HepG2 (cell line): ENCODE measurements at regions not wholly inside any gene's neighbourhood (a gene's known extent, or its start where the extent isn't known, plus 50 kb on each side); places are given as distances from the start of the nearest gene placed in this dataset.

Source experiments
- ATAC-seq: fragments of 200-7000 bp; cut with Tn5 transposase; 3 replicates; pipeline ENCODE4 v1.9.1; 2020; ENCODE audit warnings: mild to moderate bottlenecking, moderate library complexity
- BruUV-seq: library from RNA; stranded (reverse); fragments of 400-500 nt; replicated peaks from 2 replicates; lab custom pipeline; 2021; lab: Mats Ljungman, UMichigan
- CTCF ChIA-PET: fragments of 300-600 bp; formaldehyde crosslinking; extraction: SDS; loops from one replicate; lab custom pipeline; 2021; ENCODE audit warnings: low total read pairs, inconsistent platforms, low intra/inter-chr PET ratio; lab: Yijun Ruan, JAX
- POLR2A ChIA-PET: fragments of 350-600 bp; sonication (Branson Sonifier 250); formaldehyde crosslinking; loops from one replicate; lab custom pipeline; 2020; ENCODE audit warnings: antibody characterized with exemption, inconsistent platforms; lab: Yijun Ruan, JAX
- DNase-seq: peaks from one replicate; pipeline ENCODE4 v3.0.0-alpha.2; 2015; ENCODE audit warnings: low spot score
- FAIRE-seq: peaks from 3 replicates; lab custom pipeline; 2011; peaks lifted over from hg19 to GRCh38; lab: Jason Lieb, UNC
- H2AFZ ChIP-seq: one replicate; pipeline ENCODE4 v1.6.1; 2011; ENCODE audit warnings: low read length, inconsistent platforms
- H3K27ac ChIP-seq: fragments of 300-600 bp; 3 replicates; pipeline ENCODE4 v1.8.0; 2011; ENCODE audit warnings: mixed run types, mild to moderate bottlenecking, mixed read lengths, low read length, inconsistent platforms; ENCODE audit not compliant: insufficient read depth; ENCODE audit errors: extremely low read length
- H3K27me3 ChIP-seq, 2 experiments: fragments of 200-600 bp in 1 of 2; 2 replicates in 1 of 2; 3 replicates in 1 of 2; pipeline versions ENCODE4 v1.6.0 to v1.8.0; 2011; ENCODE audit warnings: low read length in 2 of 2, mild to moderate bottlenecking in 2 of 2, moderate library complexity in 2 of 2, inconsistent platforms in 1 of 2; ENCODE audit not compliant: insufficient read depth in 2 of 2, control insufficient read depth in 1 of 2
- H3K36me3 ChIP-seq, 2 experiments: fragments of 200-600 bp in 1 of 2; replicated peaks in 1 of 2; 2 replicates in 1 of 2; 3 replicates in 1 of 2; pipeline versions ENCODE4 v1.5.1 to v1.8.0; 2011; ENCODE audit warnings: low read length in 2 of 2, inconsistent platforms in 1 of 2; ENCODE audit not compliant: insufficient read depth in 2 of 2, control insufficient read depth in 1 of 2
- H3K4me1 ChIP-seq: 2 replicates; pipeline ENCODE4 v1.5.1; 2012; ENCODE audit warnings: low read length, inconsistent platforms; ENCODE audit not compliant: insufficient read depth
- H3K4me2 ChIP-seq: 2 replicates; pipeline ENCODE4 v1.6.0; 2011; ENCODE audit warnings: low read depth, low read length, inconsistent platforms
- H3K4me3 ChIP-seq, 3 experiments: fragments of 200-600 bp in 1 of 3; sonication (generic), shearing (Covaris generic) in 1 of 3; replicated peaks in 1 of 3; 2 replicates each; pipeline ENCODE4 v1.5.1; 2011 to 2016; ENCODE audit warnings: low read length in 3 of 3, inconsistent platforms in 2 of 3, low read depth in 2 of 3, mild to moderate bottlenecking in 2 of 3, control low read depth in 1 of 3, mixed read lengths in 1 of 3; ENCODE audit not compliant: insufficient read depth in 1 of 3
- H3K79me2 ChIP-seq: one replicate; pipeline ENCODE4 v1.6.1; 2011; ENCODE audit warnings: low read length, inconsistent platforms; ENCODE audit not compliant: insufficient read depth
- H3K9ac ChIP-seq: 2 replicates; pipeline ENCODE4 v1.6.0; 2011; ENCODE audit warnings: mild to moderate bottlenecking, low read depth, low read length, inconsistent platforms; ENCODE audit not compliant: insufficient read depth
- H3K9me3 ChIP-seq: 2 replicates; pipeline ENCODE4 v1.5.1; 2012; ENCODE audit warnings: mild to moderate bottlenecking, low read length
- H4K20me1 ChIP-seq: 2 replicates; pipeline ENCODE4 v1.6.0; 2011; ENCODE audit warnings: inconsistent platforms, mild to moderate bottlenecking, low read length, moderate library complexity; ENCODE audit not compliant: insufficient read depth
- CENPBD1 ChIP-seq: sonication (generic); formaldehyde crosslinking; IDR thresholded peaks from 2 replicates; pipeline ENCODE4 v1.8.0; 2022; ENCODE audit warnings: missing genetic modification reagents, low read depth, mild to moderate bottlenecking, borderline replicate concordance
- DR1 ChIP-seq: sonication (generic); formaldehyde crosslinking; IDR thresholded peaks from 2 replicates; pipeline ENCODE4 v1.8.0; 2021; ENCODE audit warnings: mild to moderate bottlenecking, missing genetic modification reagents, inconsistent platforms
- KLF12 ChIP-seq: sonication (generic); formaldehyde crosslinking; IDR thresholded peaks from 2 replicates; pipeline ENCODE4 v1.4.0; 2020; ENCODE audit warnings: missing genetic modification reagents, borderline replicate concordance
- KLF13 ChIP-seq: sonication (generic); formaldehyde crosslinking; IDR thresholded peaks from 2 replicates; pipeline ENCODE4 v1.4.0; 2020; ENCODE audit warnings: mild to moderate bottlenecking, missing genetic modification reagents
- MAZ ChIP-seq, 2 experiments: sonication (generic) in 1 of 2; formaldehyde crosslinking in 1 of 2; IDR thresholded peaks; 2 replicates each; pipeline versions ENCODE4 v1.5.0 to v1.6.1; 2012 to 2020; ENCODE audit warnings: low read depth in 2 of 2, mild to moderate bottlenecking in 2 of 2, borderline replicate concordance in 1 of 2, improper control_type of control experiment in 1 of 2, low read length in 1 of 2, missing genetic modification reagents in 1 of 2, moderate library complexity in 1 of 2
- NFIC ChIP-seq: IDR thresholded peaks from 2 replicates; pipeline ENCODE4 v1.6.1; 2012; ENCODE audit warnings: mild to moderate bottlenecking, low read length, inconsistent platforms
- PCBP1 ChIP-seq: fragments of 200-400 bp; formaldehyde crosslinking; IDR thresholded peaks from 2 replicates; pipeline ENCODE4 v1.6.1; 2017; ENCODE audit warnings: mild to moderate bottlenecking, low read depth, low read length, borderline replicate concordance
- SATB2 ChIP-seq: sonication (generic); formaldehyde crosslinking; IDR thresholded peaks from 2 replicates; pipeline ENCODE4 v1.5.0; 2020; ENCODE audit warnings: missing genetic modification reagents
- ZNF292 ChIP-seq: sonication (generic); formaldehyde crosslinking; IDR thresholded peaks from 2 replicates; pipeline ENCODE4 v1.8.1; 2022; ENCODE audit warnings: mild to moderate bottlenecking, low read depth, missing genetic modification reagents, borderline replicate concordance
- ZNF432 ChIP-seq: sonication (generic); formaldehyde crosslinking; IDR thresholded peaks from 2 replicates; pipeline ENCODE4 v1.5.0; 2020; ENCODE audit warnings: missing genetic modification reagents, mild to moderate bottlenecking, borderline replicate concordance
- ZNF512 ChIP-seq: sonication (generic); formaldehyde crosslinking; IDR thresholded peaks from 2 replicates; pipeline ENCODE4 v1.4.0; 2020; ENCODE audit warnings: mild to moderate bottlenecking, missing genetic modification reagents
- ZNF761 ChIP-seq: sonication (generic); formaldehyde crosslinking; conservative IDR thresholded peaks from 2 replicates; pipeline ENCODE4 v1.4.0; 2020; ENCODE audit warnings: mild to moderate bottlenecking, missing genetic modification reagents
- WGBS: methylation state at CpG from one replicate; pipeline ENCODE4 v1.1.6; 2017; ENCODE audit warnings: low lambda C conversion rate; 5-methylcytosine and 5-hydroxymethylcytosine counted together
- in situ Hi-C: cut with HindIII; loops from 2 replicates; pipeline ENCODE4 v1.10.0; 2017; ENCODE audit warnings: low pct_unique_long_range_greater_than_20kb; ENCODE audit not compliant: extremely low pct_ligation_motif_present
- intact Hi-C: fragments of 100-400 bp; cut with micrococcal nuclease; formaldehyde crosslinking; loops from one replicate; pipeline ENCODE4 v1.10.0; 2022; ENCODE audit not compliant: unreplicated experiment
- TF ChIP-seq, protein P1 (sequence below): IDR thresholded peaks from 2 replicates; pipeline ENCODE4 v1.6.1; 2016
- TF ChIP-seq, protein P2 (sequence below): sonication (generic); formaldehyde crosslinking; IDR thresholded peaks from 2 replicates; pipeline ENCODE4 v1.4.0; 2020; ENCODE audit warnings: mild to moderate bottlenecking, missing genetic modification reagents
- TF ChIP-seq, protein P3 (sequence below): sonication (generic); formaldehyde crosslinking; IDR thresholded peaks from 2 replicates; pipeline ENCODE4 v1.5.1; 2020; ENCODE audit warnings: mild to moderate bottlenecking, missing genetic modification reagents, moderate library complexity
- TF ChIP-seq, protein P4 (sequence below): sonication (generic); formaldehyde crosslinking; IDR thresholded peaks from 2 replicates; pipeline ENCODE4 v1.4.0; 2020; ENCODE audit warnings: missing genetic modification reagents

- Histone ChIP-seq H3K4me1 (no peaks in the 10 kb centered on the region), H3K9me3 (no peaks in the 10 kb centered on the region), H3K9ac (no peak overlapping the region), H3K4me3 (no peak overlapping the region), H3K79me2 (no peaks in the 10 kb centered on the region), H2AFZ (no peak overlapping the region), H3K4me2 (no peak overlapping the region)
- intact Hi-C loops: loop anchor here (5.0 kb wide), 1 partner anchor 909 kb away; no protein-coding TSS in a partner anchor
- DNase-seq: no peak
- no TSS peak for BruUV-seq
- WGBS: 32% methylated on average over 4 of the region's 5 CpGs
- CTCF ChIA-PET: no interaction called here
- TF ChIP-seq DR1 (no peak), ZNF292 (CRISPR knock-in tag) (no peak), KLF12 (no peak), ZNF761 (CRISPR knock-in tag) (no peak), MAZ (IDR thresholded peaks at IDR 0.05; ENCODE audit: borderline replicate concordance, low read depth, low read length) (no peak), MAZ (CRISPR knock-in tag; IDR thresholded peaks at IDR 0.05; ENCODE audit: low read depth) (no peak), CENPBD1 (no peak), PCBP1 (no peak), ZNF512 (CRISPR knock-in tag) (no peak), NFIC (no peak), SATB2 (CRISPR knock-in tag) (no peak), ZNF432 (no peak), KLF13 (CRISPR knock-in tag) (no peak)
- TF ChIP-seq, protein P1, sequence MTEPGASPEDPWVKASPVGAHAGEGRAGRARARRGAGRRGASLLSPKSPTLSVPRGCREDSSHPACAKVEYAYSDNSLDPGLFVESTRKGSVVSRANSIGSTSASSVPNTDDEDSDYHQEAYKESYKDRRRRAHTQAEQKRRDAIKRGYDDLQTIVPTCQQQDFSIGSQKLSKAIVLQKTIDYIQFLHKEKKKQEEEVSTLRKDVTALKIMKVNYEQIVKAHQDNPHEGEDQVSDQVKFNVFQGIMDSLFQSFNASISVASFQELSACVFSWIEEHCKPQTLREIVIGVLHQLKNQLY (CRISPR knock-in tag): no peak
- TF ChIP-seq, protein P2, sequence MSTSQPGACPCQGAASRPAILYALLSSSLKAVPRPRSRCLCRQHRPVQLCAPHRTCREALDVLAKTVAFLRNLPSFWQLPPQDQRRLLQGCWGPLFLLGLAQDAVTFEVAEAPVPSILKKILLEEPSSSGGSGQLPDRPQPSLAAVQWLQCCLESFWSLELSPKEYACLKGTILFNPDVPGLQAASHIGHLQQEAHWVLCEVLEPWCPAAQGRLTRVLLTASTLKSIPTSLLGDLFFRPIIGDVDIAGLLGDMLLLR (CRISPR knock-in tag): no peak
- TF ChIP-seq, protein P3, sequence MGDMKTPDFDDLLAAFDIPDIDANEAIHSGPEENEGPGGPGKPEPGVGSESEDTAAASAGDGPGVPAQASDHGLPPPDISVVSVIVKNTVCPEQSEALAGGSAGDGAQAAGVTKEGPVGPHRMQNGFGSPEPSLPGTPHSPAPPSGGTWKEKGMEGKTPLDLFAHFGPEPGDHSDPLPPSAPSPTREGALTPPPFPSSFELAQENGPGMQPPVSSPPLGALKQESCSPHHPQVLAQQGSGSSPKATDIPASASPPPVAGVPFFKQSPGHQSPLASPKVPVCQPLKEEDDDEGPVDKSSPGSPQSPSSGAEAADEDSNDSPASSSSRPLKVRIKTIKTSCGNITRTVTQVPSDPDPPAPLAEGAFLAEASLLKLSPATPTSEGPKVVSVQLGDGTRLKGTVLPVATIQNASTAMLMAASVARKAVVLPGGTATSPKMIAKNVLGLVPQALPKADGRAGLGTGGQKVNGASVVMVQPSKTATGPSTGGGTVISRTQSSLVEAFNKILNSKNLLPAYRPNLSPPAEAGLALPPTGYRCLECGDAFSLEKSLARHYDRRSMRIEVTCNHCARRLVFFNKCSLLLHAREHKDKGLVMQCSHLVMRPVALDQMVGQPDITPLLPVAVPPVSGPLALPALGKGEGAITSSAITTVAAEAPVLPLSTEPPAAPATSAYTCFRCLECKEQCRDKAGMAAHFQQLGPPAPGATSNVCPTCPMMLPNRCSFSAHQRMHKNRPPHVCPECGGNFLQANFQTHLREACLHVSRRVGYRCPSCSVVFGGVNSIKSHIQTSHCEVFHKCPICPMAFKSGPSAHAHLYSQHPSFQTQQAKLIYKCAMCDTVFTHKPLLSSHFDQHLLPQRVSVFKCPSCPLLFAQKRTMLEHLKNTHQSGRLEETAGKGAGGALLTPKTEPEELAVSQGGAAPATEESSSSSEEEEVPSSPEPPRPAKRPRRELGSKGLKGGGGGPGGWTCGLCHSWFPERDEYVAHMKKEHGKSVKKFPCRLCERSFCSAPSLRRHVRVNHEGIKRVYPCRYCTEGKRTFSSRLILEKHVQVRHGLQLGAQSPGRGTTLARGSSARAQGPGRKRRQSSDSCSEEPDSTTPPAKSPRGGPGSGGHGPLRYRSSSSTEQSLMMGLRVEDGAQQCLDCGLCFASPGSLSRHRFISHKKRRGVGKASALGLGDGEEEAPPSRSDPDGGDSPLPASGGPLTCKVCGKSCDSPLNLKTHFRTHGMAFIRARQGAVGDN (CRISPR knock-in tag): no peak
- TF ChIP-seq, protein P4, sequence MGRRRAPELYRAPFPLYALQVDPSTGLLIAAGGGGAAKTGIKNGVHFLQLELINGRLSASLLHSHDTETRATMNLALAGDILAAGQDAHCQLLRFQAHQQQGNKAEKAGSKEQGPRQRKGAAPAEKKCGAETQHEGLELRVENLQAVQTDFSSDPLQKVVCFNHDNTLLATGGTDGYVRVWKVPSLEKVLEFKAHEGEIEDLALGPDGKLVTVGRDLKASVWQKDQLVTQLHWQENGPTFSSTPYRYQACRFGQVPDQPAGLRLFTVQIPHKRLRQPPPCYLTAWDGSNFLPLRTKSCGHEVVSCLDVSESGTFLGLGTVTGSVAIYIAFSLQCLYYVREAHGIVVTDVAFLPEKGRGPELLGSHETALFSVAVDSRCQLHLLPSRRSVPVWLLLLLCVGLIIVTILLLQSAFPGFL (CRISPR knock-in tag): no peak
- TF ChIP-seq, all 625 proteins: peak for 0
- no peak overlapping the region for H3K27ac ChIP-seq
- in situ Hi-C loops: no loop called here
- no peaks in the 10 kb centered on the region for H3K36me3 ChIP-seq
- H4K20me1 ChIP-seq: no peaks in the 10 kb centered on the region
- POLR2A ChIA-PET: no interaction called here
- peak; percentile 31; the same call in 2 of the 3 replicates for ATAC-seq
- no peak for FAIRE-seq
- no peaks in the 10 kb centered on the region; a peak in 1 of 5 replicates for H3K27me3 ChIP-seq
These were observed 162.7 kb downstream of the BTG1 start for GRCh38 chr12:91982946-91983345.
